Transverse colon (tissue), 4 donors: ENCODE measurements at regions not wholly inside any gene's neighbourhood (a gene's known extent, or its start where the extent isn't known, plus 50 kb on each side); places are given as distances from the start of the nearest gene placed in this dataset.

ENCODE experiments used
- DNase-seq: peaks from one replicate; pipeline ENCODE4 v3.0.0-alpha.2; 2019
- H3K27ac ChIP-seq, 4 donors: fragments of 200-600 bp; sonication (generic); 2 replicates each; pipeline ENCODE4 v1.5.1; 2016 to 2018; ENCODE audit warnings: inconsistent platforms in 4 of 4
- H3K27me3 ChIP-seq: fragments of 200-600 bp; sonication (generic); 2 replicates; pipeline ENCODE4 v1.5.1; 2017; ENCODE audit warnings: inconsistent platforms
- H3K36me3 ChIP-seq, 4 donors: fragments of 200-600 bp; sonication (generic); 2 replicates each; pipeline ENCODE4 v1.5.1; 2017 to 2019; ENCODE audit warnings: inconsistent platforms in 4 of 4
- H3K4me1 ChIP-seq, 4 donors: fragments of 200-600 bp; sonication (generic); 2 replicates each; pipeline ENCODE4 v1.5.1; 2017 to 2020; ENCODE audit warnings: inconsistent platforms in 4 of 4
- H3K4me3 ChIP-seq, 4 donors: fragments of 200-600 bp; sonication (generic); 1 replicate in 1 of 4; 2 replicates in 3 of 4; pipeline versions ENCODE4 v1.5.1 to v1.6.1; 2017 to 2019; ENCODE audit warnings: inconsistent platforms in 4 of 4
- H3K9me3 ChIP-seq, 2 donors: fragments of 200-600 bp; sonication (generic); 2 replicates each; pipeline ENCODE4 v1.5.1; 2017 to 2019; ENCODE audit warnings: inconsistent platforms in 2 of 2
- CTCF ChIP-seq, 5 experiments: fragments of 200-600 bp in 3 of 5; fragments of 450-650 bp in 2 of 5; sonication (generic) in 3 of 5; IDR thresholded peaks; 1 replicate in 2 of 5; 2 replicates in 3 of 5; pipeline ENCODE4 v1.5.1; 2016 to 2017; ENCODE audit warnings: antibody characterized with exemption in 5 of 5, inconsistent platforms in 3 of 5, mild to moderate bottlenecking in 2 of 5, moderate library complexity in 1 of 5
- EP300 ChIP-seq: sonication (generic); formaldehyde crosslinking; IDR thresholded peaks from one replicate; pipeline ENCODE4 v1.6.1; 2017; ENCODE audit warnings: antibody characterized with exemption, low read depth
- POLR2A ChIP-seq: fragments of 450-650 bp; IDR thresholded peaks from one replicate; pipeline ENCODE4 v1.6.1; 2016; ENCODE audit warnings: antibody characterized with exemption, mild to moderate bottlenecking, moderate library complexity
- POLR2AphosphoS5 ChIP-seq, 3 donors: sonication (generic); formaldehyde crosslinking; IDR thresholded peaks; one replicate each; pipeline ENCODE4 v1.6.1; 2016; ENCODE audit warnings: antibody characterized with exemption in 3 of 3
- WGBS, 2 donors: methylation state at CpG; one replicate each; pipeline ENCODE4 v1.1.5; 2018; ENCODE audit warnings: low coverage in 1 of 2; 5-methylcytosine and 5-hydroxymethylcytosine counted together
- in situ Hi-C, 4 donors: fragments of 200-750 bp; cut with MboI; loops; one replicate each; pipeline versions ENCODE4 v1.15.0 to v1.15.1; 2017; ENCODE audit warnings: low sequenced_read_pairs in 3 of 4, low pct_ligation_motif_present in 1 of 4, low pct_unique_long_range_greater_than_20kb in 1 of 4
- intact Hi-C: fragments of 100-400 bp; cut with DNase I; formaldehyde crosslinking; loops from one replicate; pipeline ENCODE4 v1.15.1; 2023; ENCODE audit warnings: low total_unique reads

- DNase-seq, result no peak
- TF ChIP-seq CTCF (IDR thresholded peaks at IDR 0.05), result no peak
- no peak for TF ChIP-seq EP300
- no peak for TF ChIP-seq POLR2AphosphoS5 (IDR thresholded peaks at IDR 0.05)
- no peak for TF ChIP-seq POLR2A
- no peaks in the 10 kb centered on the region for H3K4me1 ChIP-seq
- peaks cover 5 to 10% of the 10 kb centered on the region in 2 donors for H3K9me3 ChIP-seq
- H3K27ac ChIP-seq, result no peak overlapping the region
- in situ Hi-C loops, result no loop called here
- no peaks in the 10 kb centered on the region for H3K27me3 ChIP-seq
- no peaks in the 10 kb centered on the region for H3K36me3 ChIP-seq
- intact Hi-C loops, result no loop called here
- no peak overlapping the region for H3K4me3 ChIP-seq
Measured at GRCh38 chr6:90431576-90431975, 134.9 kb upstream of the BACH2 start.

- Histone ChIP-seq H3K27me3 (no peaks in the 10 kb centered on the region), H3K27ac (no peak overlapping the region), H3K9me3 (peaks cover 5 to 10% of the 10 kb centered on the region in 2 donors), H3K4me3 (no peak overlapping the region), H3K36me3 (no peaks in the 10 kb centered on the region), H3K4me1 (no peaks in the 10 kb centered on the region)
- TF ChIP-seq POLR2AphosphoS5 (IDR thresholded peaks at IDR 0.05), result no peak
- TF ChIP-seq CTCF (IDR thresholded peaks at IDR 0.05), result no peak
- no peak for TF ChIP-seq EP300
- TF ChIP-seq POLR2A, result no peak
- intact Hi-C loops (no loop called here), in situ Hi-C loops (no loop called here)
- DNase-seq, result no peak
Measured at GRCh38 chr6:90429713-90430112, 133.1 kb upstream of the BACH2 start.

- no peak overlapping the region for H3K4me3 ChIP-seq
- DNase-seq, result no peak
- in situ Hi-C loops, result no loop called here
- peaks cover 5 to 10% of the 10 kb centered on the region in 2 donors for H3K9me3 ChIP-seq
- no peaks in the 10 kb centered on the region for H3K4me1 ChIP-seq
- intact Hi-C loops, result no loop called here
- H3K27me3 ChIP-seq, result no peaks in the 10 kb centered on the region
- TF ChIP-seq EP300 (no peak), CTCF (IDR thresholded peaks at IDR 0.05) (no peak), POLR2AphosphoS5 (IDR thresholded peaks at IDR 0.05) (no peak), POLR2A (no peak)
- H3K36me3 ChIP-seq, result no peaks in the 10 kb centered on the region
- WGBS, 2 donors, result 83% methylated on average over 1 of the region's 1 CpG
- H3K27ac ChIP-seq, result no peak overlapping the region
Measured at GRCh38 chr6:90428514-90428913, 131.9 kb upstream of the BACH2 start.

GRCh38 chr6:90425161-90425641 lies 128.6 kb upstream of the BACH2 start:
- Histone ChIP-seq H3K4me3 (no peak overlapping the region), H3K4me1 (no peaks in the 10 kb centered on the region), H3K27me3 (no peaks in the 10 kb centered on the region), H3K9me3 (peaks cover 5 to 10% of the 10 kb centered on the region in 2 donors), H3K36me3 (no peaks in the 10 kb centered on the region), H3K27ac (no peak overlapping the region)
- 38 to 60% methylated on average over 4 to 5 of the region's 5 CpGs for WGBS, 2 donors
- TF ChIP-seq CTCF (IDR thresholded peaks at IDR 0.05), result no peak
- TF ChIP-seq EP300, result no peak
- no peak for TF ChIP-seq POLR2AphosphoS5 (IDR thresholded peaks at IDR 0.05)
- no peak for TF ChIP-seq POLR2A
- in situ Hi-C loops (no loop called here), intact Hi-C loops (no loop called here)
- no peak for DNase-seq
